Omental fat pad (tissue), 3 donors: ENCODE measurements at regions not wholly inside any gene's neighbourhood (a gene's known extent, or its start where the extent isn't known, plus 50 kb on each side); places are given as distances from the start of the nearest gene placed in this dataset.

Experiments
- ATAC-seq: fragments of 150-250 bp; one replicate; pipeline ENCODE4 v1.9.1; 2016; ENCODE audit warnings: mild to moderate bottlenecking, moderate library complexity; ENCODE audit not compliant: low FRiP score
- DNase-seq: peaks from one replicate; pipeline ENCODE4 v3.0.0-alpha.2; 2019; ENCODE audit warnings: low spot score
- TF ChIP-seq, protein P1 (sequence below), 3 donors: fragments of 450-650 bp; IDR thresholded peaks; one replicate each; pipeline ENCODE4 v1.5.1; 2016 to 2017; ENCODE audit warnings: antibody characterized with exemption in 3 of 3, mild to moderate bottlenecking in 3 of 3, moderate library complexity in 2 of 3

DNA sequence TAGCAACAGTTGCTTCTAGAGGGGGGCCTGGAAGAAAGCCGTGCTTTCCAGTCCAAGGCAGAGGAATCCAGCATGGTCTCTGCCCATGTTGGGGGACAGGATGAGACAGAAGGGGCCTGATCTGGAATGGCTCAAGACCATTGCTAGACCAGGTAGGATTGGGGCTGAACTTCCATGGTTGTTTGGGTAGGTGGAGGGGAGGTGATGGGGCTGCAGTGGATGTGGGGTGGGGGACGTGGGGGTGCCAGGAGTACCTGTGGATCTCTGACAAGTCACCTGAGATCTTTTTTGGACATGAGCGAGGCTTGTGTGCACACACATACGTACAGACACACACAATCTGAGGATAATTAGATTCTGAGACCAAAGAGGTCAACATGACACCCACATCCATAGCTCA lies 228.7 kb upstream of the SKOR2 start:
- no peak for ATAC-seq
- TF ChIP-seq, protein P1, sequence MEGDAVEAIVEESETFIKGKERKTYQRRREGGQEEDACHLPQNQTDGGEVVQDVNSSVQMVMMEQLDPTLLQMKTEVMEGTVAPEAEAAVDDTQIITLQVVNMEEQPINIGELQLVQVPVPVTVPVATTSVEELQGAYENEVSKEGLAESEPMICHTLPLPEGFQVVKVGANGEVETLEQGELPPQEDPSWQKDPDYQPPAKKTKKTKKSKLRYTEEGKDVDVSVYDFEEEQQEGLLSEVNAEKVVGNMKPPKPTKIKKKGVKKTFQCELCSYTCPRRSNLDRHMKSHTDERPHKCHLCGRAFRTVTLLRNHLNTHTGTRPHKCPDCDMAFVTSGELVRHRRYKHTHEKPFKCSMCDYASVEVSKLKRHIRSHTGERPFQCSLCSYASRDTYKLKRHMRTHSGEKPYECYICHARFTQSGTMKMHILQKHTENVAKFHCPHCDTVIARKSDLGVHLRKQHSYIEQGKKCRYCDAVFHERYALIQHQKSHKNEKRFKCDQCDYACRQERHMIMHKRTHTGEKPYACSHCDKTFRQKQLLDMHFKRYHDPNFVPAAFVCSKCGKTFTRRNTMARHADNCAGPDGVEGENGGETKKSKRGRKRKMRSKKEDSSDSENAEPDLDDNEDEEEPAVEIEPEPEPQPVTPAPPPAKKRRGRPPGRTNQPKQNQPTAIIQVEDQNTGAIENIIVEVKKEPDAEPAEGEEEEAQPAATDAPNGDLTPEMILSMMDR (IDR thresholded peaks at IDR 0.05) = no peak

DNA sequence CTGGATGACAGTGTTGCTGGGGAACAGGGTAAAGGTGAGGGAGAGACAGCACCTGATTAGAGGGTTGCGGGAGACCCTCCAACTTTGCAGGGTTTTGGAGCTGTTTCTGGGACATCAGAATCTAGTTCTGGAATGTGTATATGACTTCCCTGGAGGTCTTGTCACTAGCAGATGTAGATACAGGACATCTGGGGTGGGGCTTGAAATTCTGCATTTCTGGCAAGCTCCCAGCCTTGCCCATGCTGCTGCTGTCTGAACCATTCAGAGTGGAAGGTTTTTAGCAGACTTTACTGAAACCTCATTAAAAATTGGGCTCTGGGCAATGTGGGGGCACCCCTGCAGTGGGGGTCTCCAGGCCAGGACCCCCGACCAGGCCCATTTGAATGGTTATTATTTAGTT lies 220.3 kb upstream of the SKOR2 start:
- ATAC-seq (no peak), DNase-seq (no peak)
- TF ChIP-seq, protein P1 (IDR thresholded peaks at IDR 0.05) = no peak

More for the DNA sequence above, 228.7 kb upstream of the SKOR2 start:
- DNase-seq = no peak

DNA sequence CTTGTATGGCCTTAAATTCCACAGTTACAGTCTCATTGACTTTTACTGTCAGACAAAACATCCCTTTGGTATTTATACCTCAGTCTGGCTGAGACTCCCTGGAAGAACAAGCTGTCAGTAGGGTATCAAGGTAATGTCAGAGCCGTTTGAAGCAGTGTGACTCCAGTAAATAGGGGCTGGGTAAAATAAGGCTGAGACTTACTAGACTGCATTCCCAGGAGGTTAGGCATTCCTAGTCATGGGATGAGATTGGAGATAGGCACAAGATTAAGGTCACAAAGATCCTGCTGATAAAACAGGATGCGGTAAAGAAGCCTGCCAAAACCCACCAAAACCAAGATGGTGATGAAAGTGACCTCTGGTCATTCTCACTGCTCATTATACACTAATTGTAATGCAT lies 219.5 kb upstream of the SKOR2 start:
- DNase-seq (no peak), ATAC-seq (no peak)
- TF ChIP-seq, protein P1 (IDR thresholded peaks at IDR 0.05) = no peak

DNA sequence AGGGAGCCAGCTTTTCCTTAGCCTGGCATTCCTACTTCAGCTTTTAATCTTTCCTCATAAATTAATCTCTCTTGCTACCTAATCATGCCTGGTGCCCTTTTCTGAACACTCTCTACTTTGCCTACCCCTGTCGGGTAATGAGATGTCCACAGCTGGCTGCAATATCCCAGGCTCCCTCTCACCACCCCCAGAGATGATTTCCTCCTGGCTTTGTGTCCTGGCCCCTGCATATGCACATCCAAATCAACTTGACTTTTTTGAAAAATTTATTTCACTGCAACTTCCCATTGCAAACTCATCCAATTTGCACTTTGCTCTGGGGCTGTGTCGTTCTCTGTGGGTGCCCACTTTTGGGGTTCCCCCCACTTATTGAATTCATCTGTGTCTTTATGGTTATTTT lies 218.1 kb upstream of the SKOR2 start:
- TF ChIP-seq, protein P1 (IDR thresholded peaks at IDR 0.05) = no peak

DNA sequence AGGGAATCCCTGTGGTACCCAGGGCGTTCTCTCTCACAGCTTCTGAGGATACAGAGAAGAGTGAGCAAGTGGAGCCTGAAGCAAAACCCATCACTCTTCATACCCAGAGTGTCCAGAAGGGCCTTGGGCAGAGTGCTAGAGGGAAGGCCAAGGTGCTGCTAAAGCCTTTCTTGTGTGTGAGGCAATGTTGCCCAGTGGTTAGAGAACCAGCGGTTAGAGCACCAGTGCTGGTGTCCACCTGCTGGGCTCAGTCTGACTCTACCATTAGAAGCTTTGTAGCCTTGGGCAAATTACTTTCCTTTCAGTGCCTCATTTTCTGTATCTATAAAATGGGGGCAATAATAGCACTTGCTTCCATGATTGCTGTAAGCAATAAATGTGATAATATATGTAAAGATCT lies 210.5 kb upstream of the SKOR2 start:
- no peak for ATAC-seq
- DNase-seq = no peak
- TF ChIP-seq, protein P1 (IDR thresholded peaks at IDR 0.05) = no peak

More for the DNA sequence above, 218.1 kb upstream of the SKOR2 start:
- no peak for ATAC-seq
- no peak for DNase-seq

DNA sequence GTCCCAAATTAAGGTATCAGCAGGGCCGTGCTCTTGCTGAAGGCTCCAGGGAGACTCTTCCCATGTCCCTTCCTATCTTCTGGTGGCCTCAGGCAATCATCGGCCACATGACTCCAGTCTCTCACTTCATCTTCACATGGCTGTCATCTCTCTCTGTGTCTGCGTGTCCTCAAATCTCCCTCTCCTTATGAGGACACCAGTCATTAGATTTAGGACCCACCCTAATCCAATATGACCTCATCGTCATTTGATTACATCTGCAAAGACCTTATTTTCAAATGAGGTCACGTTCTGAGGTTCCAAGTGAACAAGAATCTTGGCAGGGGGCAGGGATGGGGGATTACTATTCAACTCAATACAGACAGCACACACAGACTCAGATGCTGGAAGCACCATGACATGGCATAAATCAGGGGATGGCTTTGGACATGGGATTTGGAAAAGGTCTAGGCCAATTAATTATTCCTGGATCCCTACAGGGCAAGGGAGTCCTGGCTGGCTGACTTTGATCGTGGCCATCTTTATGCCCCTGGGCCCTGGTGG lies 210.0 kb upstream of the SKOR2 start:
- TF ChIP-seq, protein P1 (IDR thresholded peaks at IDR 0.05) = no peak
- DNase-seq = no peak
- ATAC-seq = no peak

DNA sequence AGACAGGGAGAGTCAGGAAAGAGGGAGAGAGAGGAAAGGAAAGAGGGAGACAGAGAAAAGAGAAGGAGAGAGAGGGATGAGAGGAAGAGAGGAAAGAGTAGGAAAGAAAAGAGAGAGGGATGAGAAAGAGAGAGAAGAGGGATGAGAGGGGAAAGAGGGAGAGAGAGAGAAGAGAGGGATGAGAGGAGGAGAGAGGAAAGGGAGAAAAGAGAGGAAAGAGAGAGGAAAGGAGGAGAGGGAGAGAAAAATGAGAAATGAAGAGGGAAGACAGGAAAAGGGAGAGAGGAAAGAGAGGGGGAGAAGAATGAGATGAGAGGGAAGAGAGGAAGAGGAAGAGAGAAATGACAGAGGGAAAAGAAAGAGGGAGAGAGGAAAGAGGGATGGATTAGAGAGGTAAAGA lies 207.0 kb upstream of the SKOR2 start:
- TF ChIP-seq, protein P1 (IDR thresholded peaks at IDR 0.05) = no peak
- ATAC-seq (no peak), DNase-seq (no peak)
